ENCODE measurements at regions not wholly inside any gene's neighbourhood (a gene's known extent, or its start where the extent isn't known, plus 50 kb on each side); places are given as distances from the start of the nearest gene placed in this dataset.
A peak's percentile ranks its signal among the peaks of the same experiment; 100 is the strongest.

- H3K4me3 ChIP-seq (replicated peaks; ENCODE audit: insufficient read depth, low read length), result no peak overlapping the region
- DNase-seq (ENCODE audit: low read depth in 1 of 2, low spot score in 1 of 2), result peak in 1 of 2 experiments; percentile 3
- H3K27ac ChIP-seq (replicated peaks), result no peak overlapping the region
- no peaks in the 10 kb centered on the region for H3K27me3 ChIP-seq (ENCODE audit: insufficient read depth, poor library complexity, severe bottlenecking)
- TF ChIP-seq, protein P1, sequence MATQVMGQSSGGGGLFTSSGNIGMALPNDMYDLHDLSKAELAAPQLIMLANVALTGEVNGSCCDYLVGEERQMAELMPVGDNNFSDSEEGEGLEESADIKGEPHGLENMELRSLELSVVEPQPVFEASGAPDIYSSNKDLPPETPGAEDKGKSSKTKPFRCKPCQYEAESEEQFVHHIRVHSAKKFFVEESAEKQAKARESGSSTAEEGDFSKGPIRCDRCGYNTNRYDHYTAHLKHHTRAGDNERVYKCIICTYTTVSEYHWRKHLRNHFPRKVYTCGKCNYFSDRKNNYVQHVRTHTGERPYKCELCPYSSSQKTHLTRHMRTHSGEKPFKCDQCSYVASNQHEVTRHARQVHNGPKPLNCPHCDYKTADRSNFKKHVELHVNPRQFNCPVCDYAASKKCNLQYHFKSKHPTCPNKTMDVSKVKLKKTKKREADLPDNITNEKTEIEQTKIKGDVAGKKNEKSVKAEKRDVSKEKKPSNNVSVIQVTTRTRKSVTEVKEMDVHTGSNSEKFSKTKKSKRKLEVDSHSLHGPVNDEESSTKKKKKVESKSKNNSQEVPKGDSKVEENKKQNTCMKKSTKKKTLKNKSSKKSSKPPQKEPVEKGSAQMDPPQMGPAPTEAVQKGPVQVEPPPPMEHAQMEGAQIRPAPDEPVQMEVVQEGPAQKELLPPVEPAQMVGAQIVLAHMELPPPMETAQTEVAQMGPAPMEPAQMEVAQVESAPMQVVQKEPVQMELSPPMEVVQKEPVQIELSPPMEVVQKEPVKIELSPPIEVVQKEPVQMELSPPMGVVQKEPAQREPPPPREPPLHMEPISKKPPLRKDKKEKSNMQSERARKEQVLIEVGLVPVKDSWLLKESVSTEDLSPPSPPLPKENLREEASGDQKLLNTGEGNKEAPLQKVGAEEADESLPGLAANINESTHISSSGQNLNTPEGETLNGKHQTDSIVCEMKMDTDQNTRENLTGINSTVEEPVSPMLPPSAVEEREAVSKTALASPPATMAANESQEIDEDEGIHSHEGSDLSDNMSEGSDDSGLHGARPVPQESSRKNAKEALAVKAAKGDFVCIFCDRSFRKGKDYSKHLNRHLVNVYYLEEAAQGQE (IDR thresholded peaks at IDR 0.05; ENCODE audit: insufficient replicate concordance, low read depth), result no peak
- TF ChIP-seq, protein P2, sequence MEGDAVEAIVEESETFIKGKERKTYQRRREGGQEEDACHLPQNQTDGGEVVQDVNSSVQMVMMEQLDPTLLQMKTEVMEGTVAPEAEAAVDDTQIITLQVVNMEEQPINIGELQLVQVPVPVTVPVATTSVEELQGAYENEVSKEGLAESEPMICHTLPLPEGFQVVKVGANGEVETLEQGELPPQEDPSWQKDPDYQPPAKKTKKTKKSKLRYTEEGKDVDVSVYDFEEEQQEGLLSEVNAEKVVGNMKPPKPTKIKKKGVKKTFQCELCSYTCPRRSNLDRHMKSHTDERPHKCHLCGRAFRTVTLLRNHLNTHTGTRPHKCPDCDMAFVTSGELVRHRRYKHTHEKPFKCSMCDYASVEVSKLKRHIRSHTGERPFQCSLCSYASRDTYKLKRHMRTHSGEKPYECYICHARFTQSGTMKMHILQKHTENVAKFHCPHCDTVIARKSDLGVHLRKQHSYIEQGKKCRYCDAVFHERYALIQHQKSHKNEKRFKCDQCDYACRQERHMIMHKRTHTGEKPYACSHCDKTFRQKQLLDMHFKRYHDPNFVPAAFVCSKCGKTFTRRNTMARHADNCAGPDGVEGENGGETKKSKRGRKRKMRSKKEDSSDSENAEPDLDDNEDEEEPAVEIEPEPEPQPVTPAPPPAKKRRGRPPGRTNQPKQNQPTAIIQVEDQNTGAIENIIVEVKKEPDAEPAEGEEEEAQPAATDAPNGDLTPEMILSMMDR (IDR thresholded peaks at IDR 0.05; ENCODE audit: insufficient read depth, low read length), result no peak
- TF ChIP-seq POLR2AphosphoS5 (IDR thresholded peaks at IDR 0.05; ENCODE audit: low read depth) (no peak), SPI1 (IDR thresholded peaks at IDR 0.05; ENCODE audit: borderline replicate concordance, low read depth) (no peak), GABPA (IDR thresholded peaks at IDR 0.05; ENCODE audit: low read depth) (no peak)
Measured at GRCh38 chr10:61554925-61555324, 101.7 kb upstream of the TMEM26 start.

GRCh38 chr10:61549861-61550260 is 96.7 kb upstream of the TMEM26 start:
- DNase-seq (ENCODE audit: low read depth in 1 of 2, low spot score in 1 of 2), result no peak
- Histone ChIP-seq H3K27me3 (ENCODE audit: insufficient read depth, poor library complexity, severe bottlenecking) (no peaks in the 10 kb centered on the region), H3K4me3 (replicated peaks; ENCODE audit: insufficient read depth, low read length) (no peak overlapping the region), H3K27ac (replicated peaks) (no peak overlapping the region)
- TF ChIP-seq GABPA (IDR thresholded peaks at IDR 0.05; ENCODE audit: low read depth), result no peak
- no peak for TF ChIP-seq POLR2AphosphoS5 (IDR thresholded peaks at IDR 0.05; ENCODE audit: low read depth)
- TF ChIP-seq, protein P1 (IDR thresholded peaks at IDR 0.05; ENCODE audit: insufficient replicate concordance, low read depth), result no peak
- no peak for TF ChIP-seq SPI1 (IDR thresholded peaks at IDR 0.05; ENCODE audit: borderline replicate concordance, low read depth)
- TF ChIP-seq, protein P2 (IDR thresholded peaks at IDR 0.05; ENCODE audit: insufficient read depth, low read length), result no peak

DNA sequence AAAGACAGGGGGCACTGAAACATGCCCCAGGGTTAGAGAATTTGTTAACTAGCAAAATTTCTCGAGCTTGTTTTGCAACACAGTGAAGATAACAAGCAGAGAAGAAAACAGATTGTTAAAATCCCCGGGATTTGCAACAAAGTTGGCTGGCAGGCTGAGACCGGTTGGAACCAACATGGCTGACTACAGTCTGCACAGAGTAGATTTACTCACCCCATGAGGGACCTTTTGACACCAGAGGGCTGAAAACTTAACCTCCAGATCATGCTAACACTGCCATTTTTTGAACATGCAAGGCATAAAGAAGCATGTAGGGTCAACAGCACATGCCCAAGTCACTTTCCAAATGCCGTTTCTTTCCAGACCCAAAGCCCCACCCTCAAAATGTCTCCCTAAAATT is 95.2 kb upstream of the TMEM26 start:
- no peak overlapping the region for H3K27ac ChIP-seq (replicated peaks)
- no peaks in the 10 kb centered on the region for H3K27me3 ChIP-seq (ENCODE audit: insufficient read depth, poor library complexity, severe bottlenecking)
- TF ChIP-seq SPI1 (IDR thresholded peaks at IDR 0.05; ENCODE audit: borderline replicate concordance, low read depth) (no peak), GABPA (IDR thresholded peaks at IDR 0.05; ENCODE audit: low read depth) (no peak), POLR2AphosphoS5 (IDR thresholded peaks at IDR 0.05; ENCODE audit: low read depth) (no peak)
- TF ChIP-seq, protein P1 (IDR thresholded peaks at IDR 0.05; ENCODE audit: insufficient replicate concordance, low read depth), result no peak
- TF ChIP-seq, protein P2 (IDR thresholded peaks at IDR 0.05; ENCODE audit: insufficient read depth, low read length), result no peak
- DNase-seq (ENCODE audit: low read depth in 1 of 2, low spot score in 1 of 2), result no peak
- H3K4me3 ChIP-seq (replicated peaks; ENCODE audit: insufficient read depth, low read length), result no peak overlapping the region
